GM21390 (cell line): ENCODE measurements at regions not wholly inside any gene's neighbourhood (a gene's known extent, or its start where the extent isn't known, plus 50 kb on each side); places are given as distances from the start of the nearest gene placed in this dataset.

ENCODE experiments used
- ATAC-seq: cut with Tn5 transposase; IDR thresholded peaks from one replicate; pipeline ENCODE4 v1.9.1; 2021; ENCODE audit not compliant: unreplicated experiment

- no peak for ATAC-seq
These were observed 383.8 kb upstream of the MAP3K7 start for GRCh38 chr6:90970672-90971071.

GRCh38 chr6:90967471-90967870 lies 380.6 kb upstream of the MAP3K7 start:
- ATAC-seq = no peak

GRCh38 chr6:90960324-90960723 lies 373.5 kb upstream of the MAP3K7 start:
- no peak for ATAC-seq

GRCh38 chr6:90955246-90955645 lies 368.4 kb upstream of the MAP3K7 start:
- ATAC-seq = no peak

DNA sequence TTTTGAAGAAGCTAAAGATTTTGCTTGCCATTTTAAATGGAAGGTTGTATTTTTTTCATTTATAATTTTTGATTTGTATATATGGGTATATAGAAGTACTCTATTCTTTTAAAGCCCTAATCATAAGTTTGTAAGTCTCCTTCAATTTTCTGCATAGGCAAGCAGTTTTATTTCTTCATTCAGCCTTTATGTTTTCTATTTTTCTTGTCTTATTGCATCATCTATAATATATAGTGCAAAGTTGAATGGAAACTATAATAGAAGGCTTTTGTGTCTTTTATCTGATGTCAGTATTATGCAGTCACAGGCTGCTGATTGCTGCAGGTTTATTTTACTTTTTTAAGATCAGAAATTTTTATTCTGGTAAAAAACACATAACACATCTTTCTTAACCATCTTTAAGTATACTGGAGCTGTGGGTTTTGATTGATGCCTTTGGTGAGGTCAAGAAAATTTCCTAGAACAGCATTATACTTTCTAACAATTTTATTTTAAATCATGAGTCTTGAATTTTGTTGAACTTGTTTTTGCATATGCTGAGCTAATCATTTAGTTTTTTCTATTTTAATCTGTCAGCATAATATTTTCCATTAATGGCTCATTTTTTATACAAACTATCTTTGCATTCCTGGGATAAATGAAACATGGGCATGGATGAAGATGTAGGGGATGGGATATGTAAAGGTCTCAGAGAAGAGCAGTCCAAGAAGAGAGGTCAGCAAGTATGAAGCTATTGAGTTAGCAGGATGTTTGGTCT lies 366.7 kb upstream of the MAP3K7 start:
- ATAC-seq = no peak

DNA sequence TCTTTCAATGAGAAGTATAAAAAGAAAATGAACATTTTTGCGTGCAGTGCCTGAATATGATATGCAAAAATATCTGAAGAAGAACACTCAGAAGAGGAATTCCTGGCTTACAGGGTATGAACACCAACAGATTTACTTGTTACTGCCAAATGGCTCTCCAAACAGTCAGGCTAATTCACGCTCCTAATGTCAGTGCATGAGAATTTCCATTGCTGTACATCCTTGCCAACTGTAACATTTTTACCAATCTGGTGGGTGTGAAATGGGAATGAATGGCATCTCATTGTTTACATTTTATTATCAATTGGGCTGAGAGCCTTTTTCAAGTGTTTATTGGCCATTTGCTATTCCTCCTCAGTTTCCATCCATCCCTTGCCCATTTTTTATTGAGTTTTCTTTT lies 365.3 kb upstream of the MAP3K7 start:
- ATAC-seq = no peak

GRCh38 chr6:90948540-90948939 lies 361.7 kb upstream of the MAP3K7 start:
- ATAC-seq = no peak

- no peak for ATAC-seq
These were observed 360.6 kb upstream of the MAP3K7 start for GRCh38 chr6:90947184-90948064.

DNA sequence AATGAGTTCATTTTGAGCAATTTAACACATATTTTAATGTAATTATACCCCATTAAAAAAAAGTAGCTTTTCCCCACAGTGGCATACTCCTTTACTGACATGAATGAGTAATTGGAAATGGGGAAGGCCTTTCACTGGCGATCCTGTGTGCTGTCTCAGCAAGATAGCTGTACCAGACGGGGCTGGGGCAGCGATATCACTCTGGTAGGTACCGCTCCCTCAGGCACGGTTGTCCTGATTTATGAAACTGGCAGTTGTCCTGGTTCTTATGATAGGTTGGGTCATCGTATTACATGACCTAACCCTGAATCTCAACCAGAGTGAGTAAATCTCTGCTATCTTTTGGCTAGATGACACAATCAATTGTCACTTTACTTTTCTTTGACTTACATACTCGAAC lies 355.0 kb upstream of the MAP3K7 start:
- no peak for ATAC-seq

- peak; percentile 92 for ATAC-seq
These were observed 354.1 kb upstream of the MAP3K7 start for GRCh38 chr6:90940812-90941481.

DNA sequence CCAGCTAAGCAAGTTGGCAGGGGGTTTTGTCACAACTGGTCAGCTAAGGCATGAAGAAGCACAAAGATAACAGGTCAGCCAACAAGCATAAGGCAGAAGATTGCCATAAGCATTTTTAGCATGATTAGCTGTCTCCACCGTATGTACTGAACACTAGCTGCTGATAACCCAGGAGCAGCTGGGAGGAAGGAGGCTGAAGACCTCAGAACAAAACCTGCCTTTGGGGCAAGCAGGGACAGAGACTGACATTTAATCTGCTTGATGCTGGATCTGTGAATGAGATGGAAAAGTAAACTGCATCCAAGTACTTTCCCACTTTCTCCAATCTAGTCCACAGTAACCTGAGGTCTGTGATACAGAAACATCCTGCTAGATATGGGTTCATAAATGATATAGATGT lies 353.0 kb upstream of the MAP3K7 start:
- no peak for ATAC-seq

GRCh38 chr6:90938122-90938521 lies 351.2 kb upstream of the MAP3K7 start:
- ATAC-seq = no peak

DNA sequence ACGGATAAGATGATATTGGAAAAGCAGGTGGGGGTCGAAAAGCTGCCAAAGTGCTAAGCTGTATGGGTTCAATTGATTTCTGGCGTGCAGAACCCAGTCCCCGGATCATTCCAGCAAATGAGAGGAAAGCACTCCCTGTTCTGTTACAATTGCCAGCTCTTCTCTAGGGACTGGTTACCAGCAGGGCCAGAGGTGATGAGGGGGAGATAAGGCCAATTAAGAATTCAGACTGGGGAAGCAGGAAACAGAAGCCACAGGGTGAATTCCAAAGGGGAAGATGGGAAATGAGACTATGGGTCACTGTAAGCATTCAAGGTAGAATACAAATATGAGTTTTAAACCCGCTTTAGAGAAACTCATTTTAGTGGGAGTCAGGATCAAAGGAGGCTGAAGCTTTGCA lies 349.4 kb upstream of the MAP3K7 start:
- ATAC-seq = no peak

DNA sequence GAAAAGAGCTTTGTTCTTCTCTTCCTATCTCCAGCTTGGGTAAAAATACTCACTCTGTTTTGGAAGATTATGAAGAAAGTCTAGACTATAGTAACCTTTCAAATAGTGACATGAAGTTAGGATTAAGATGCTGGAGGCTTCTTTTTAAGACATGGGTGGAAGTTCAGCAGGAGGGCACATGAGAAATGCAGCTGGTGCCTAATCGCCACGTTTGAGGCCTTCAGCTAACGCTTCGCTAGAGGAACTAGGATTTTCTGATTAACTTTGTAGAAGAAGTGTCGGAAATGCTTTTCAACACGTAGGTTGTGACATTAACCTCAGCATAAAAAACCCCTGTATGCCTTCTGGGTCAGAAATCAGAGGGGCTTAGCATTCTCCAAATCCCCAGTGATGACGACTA lies 348.1 kb upstream of the MAP3K7 start:
- no peak for ATAC-seq

DNA sequence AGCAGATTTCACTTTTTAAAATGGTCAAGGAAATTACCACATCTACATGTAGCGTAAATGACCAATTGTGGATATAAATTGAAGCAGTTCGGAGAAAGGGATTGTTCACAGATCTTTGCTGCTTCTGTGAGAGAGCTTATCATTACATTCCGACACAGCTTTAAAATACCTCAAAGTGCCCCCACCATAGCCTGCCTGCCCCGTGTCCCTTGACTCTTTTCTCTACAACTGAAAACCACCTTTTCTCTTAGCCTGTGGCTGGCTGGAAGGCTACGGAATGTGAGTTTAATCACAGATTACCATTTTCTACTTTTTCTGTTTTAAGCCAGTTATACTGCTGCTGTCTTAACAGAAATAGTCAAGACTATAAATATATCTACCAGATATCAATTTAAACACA lies 347.2 kb upstream of the MAP3K7 start:
- ATAC-seq = no peak

GRCh38 chr6:90932351-90932750 lies 345.5 kb upstream of the MAP3K7 start:
- no peak for ATAC-seq

DNA sequence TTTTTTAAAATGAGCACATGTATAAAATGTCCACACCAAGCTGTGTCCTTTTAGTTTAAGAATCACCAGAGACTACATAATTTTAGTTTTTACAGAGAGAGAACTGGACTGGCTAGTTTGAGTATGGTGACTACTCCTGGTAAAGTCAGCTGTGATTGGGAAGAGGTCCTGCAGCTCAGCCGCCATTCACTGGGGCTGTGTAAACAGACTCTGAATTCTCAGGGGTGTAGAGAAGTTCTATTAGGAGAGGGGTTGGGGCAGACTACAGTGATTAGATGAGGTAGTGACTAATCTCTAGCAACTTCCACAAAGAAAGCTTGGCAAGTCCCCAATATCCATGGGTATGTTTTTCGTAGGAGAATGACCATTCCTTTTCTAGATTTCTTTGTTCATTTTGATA lies 341.2 kb upstream of the MAP3K7 start:
- ATAC-seq = no peak

DNA sequence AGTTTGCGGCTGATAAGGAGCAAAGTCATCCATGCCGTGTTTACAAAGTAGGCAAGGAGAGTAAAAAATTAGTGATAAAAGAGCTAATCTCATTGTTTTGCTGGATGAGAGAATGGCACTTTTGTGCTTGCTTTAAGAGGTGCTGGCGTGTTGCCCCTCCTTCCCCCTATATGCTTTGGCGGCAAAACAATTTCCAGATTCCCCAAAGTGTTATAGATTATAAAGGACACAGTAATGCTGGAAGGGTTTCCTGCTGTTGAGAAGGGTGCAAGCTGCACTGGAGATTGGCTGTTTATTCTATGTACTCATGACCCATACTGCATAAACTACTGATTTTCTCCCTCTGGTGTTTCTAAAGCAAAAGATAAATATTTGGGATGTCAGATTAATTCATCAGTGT lies 338.9 kb upstream of the MAP3K7 start:
- ATAC-seq = no peak

- no peak for ATAC-seq
These were observed 335.5 kb upstream of the MAP3K7 start for GRCh38 chr6:90922325-90922724.

- ATAC-seq = no peak
These were observed 331.5 kb upstream of the MAP3K7 start for GRCh38 chr6:90918361-90918760.

- no peak for ATAC-seq
These were observed 330.5 kb upstream of the MAP3K7 start for GRCh38 chr6:90917376-90917775.

- ATAC-seq = no peak
These were observed 330.1 kb upstream of the MAP3K7 start for GRCh38 chr6:90916968-90917367.
